HG03565 (cell line): ENCODE measurements at regions not wholly inside any gene's neighbourhood (a gene's known extent, or its start where the extent isn't known, plus 50 kb on each side); places are given as distances from the start of the nearest gene placed in this dataset.
A peak's percentile ranks its signal among the peaks of the same experiment; 100 is the strongest.

ENCODE experiments used
- ATAC-seq: cut with Tn5 transposase; IDR thresholded peaks from one replicate; pipeline ENCODE4 v1.9.1; 2021; ENCODE audit warnings: mild to moderate bottlenecking, moderate library complexity; ENCODE audit not compliant: unreplicated experiment

GRCh38 chr5:38207343-38207742, 51.0 kb upstream of the EGFLAM start:
- no peak for ATAC-seq

- ATAC-seq, result no peak
These were observed 55.6 kb upstream of the EGFLAM start for GRCh38 chr5:38202741-38203140.

- ATAC-seq, result no peak
These were observed 57.3 kb upstream of the EGFLAM start for GRCh38 chr5:38200872-38201557.

- ATAC-seq, result no peak
These were observed 61.2 kb upstream of the EGFLAM start for GRCh38 chr5:38197118-38197517.

- peak; percentile 53 for ATAC-seq
These were observed 65.3 kb upstream of the EGFLAM start for GRCh38 chr5:38193015-38193581.

GRCh38 chr5:38191693-38192092, 66.7 kb upstream of the EGFLAM start:
- ATAC-seq, result no peak

GRCh38 chr5:38190111-38190510, 68.2 kb upstream of the EGFLAM start:
- no peak for ATAC-seq

GRCh38 chr5:38189081-38189504, 69.3 kb upstream of the EGFLAM start:
- ATAC-seq, result no peak

GRCh38 chr5:38188591-38188990, 69.8 kb upstream of the EGFLAM start:
- no peak for ATAC-seq

GRCh38 chr5:38187532-38187931, 70.8 kb upstream of the EGFLAM start:
- ATAC-seq, result no peak

- no peak for ATAC-seq
These were observed 73.7 kb upstream of the EGFLAM start for GRCh38 chr5:38184627-38185026.

GRCh38 chr5:38182991-38183390, 75.4 kb upstream of the EGFLAM start:
- ATAC-seq, result no peak

- ATAC-seq, result no peak
These were observed 90.3 kb upstream of the EGFLAM start for GRCh38 chr5:38168029-38168428.

GRCh38 chr5:38167562-38167996, 90.8 kb upstream of the EGFLAM start:
- no peak for ATAC-seq

- ATAC-seq, result no peak
These were observed 91.5 kb upstream of the EGFLAM start for GRCh38 chr5:38166832-38167231.

GRCh38 chr5:38165435-38165834, 92.9 kb upstream of the EGFLAM start:
- no peak for ATAC-seq

- no peak for ATAC-seq
These were observed 93.5 kb upstream of the EGFLAM start for GRCh38 chr5:38164776-38165399.

GRCh38 chr5:38163636-38164237, 94.6 kb upstream of the EGFLAM start:
- no peak for ATAC-seq

GRCh38 chr5:38162625-38163024, 95.7 kb upstream of the EGFLAM start:
- ATAC-seq, result no peak

GRCh38 chr5:38157024-38157423, 101.3 kb upstream of the EGFLAM start:
- no peak for ATAC-seq

- no peak for ATAC-seq
These were observed 103.6 kb upstream of the EGFLAM start for GRCh38 chr5:38154615-38155204.

- ATAC-seq, result no peak
These were observed 106.5 kb upstream of the EGFLAM start for GRCh38 chr5:38151878-38152277.
